Neural cell (in vitro differentiated cells): ENCODE measurements at regions not wholly inside any gene's neighbourhood (a gene's known extent, or its start where the extent isn't known, plus 50 kb on each side); places are given as distances from the start of the nearest gene placed in this dataset.

ENCODE experiments used
- CTCF ChIP-seq: fragments of 450-650 bp; IDR thresholded peaks from 2 replicates; pipeline ENCODE4 v1.5.1; 2014; ENCODE audit warnings: antibody characterized with exemption, mild to moderate bottlenecking, moderate library complexity; ENCODE audit not compliant: poor library complexity, severe bottlenecking
- EZH2 ChIP-seq: fragments of 200-600, 300-800 bp; shearing (Covaris generic), sonication (generic); IDR thresholded peaks from 2 replicates; pipeline ENCODE4 v1.6.1; 2014; ENCODE audit warnings: antibody characterized with exemption, low read length, borderline replicate concordance, mild to moderate bottlenecking; ENCODE audit not compliant: insufficient read depth, poor library complexity, severe bottlenecking

GRCh38 chr6:1250489-1251197 lies 61.3 kb upstream of the FOXQ1 start:
- TF ChIP-seq EZH2 (no peak), CTCF (no peak)
